ENCODE measurements at regions not wholly inside any gene's neighbourhood (a gene's known extent, or its start where the extent isn't known, plus 50 kb on each side); places are given as distances from the start of the nearest gene placed in this dataset.

GRCh38 chr21:15159382-15160020 is 94.7 kb upstream of the NRIP1 start:
- Mint-ChIP-seq H3K4me3 (no peak overlapping the region), H3K36me3 (no peaks in the 10 kb centered on the region), H3K27me3 (peaks cover 6% of the 10 kb centered on the region), H3K27ac (no peak overlapping the region), H3K9me3 (peaks cover 0 to 9% (median 4%) of the 10 kb centered on the region in 7 donors), H3K4me1 (no peaks in the 10 kb centered on the region)
- no peaks in the 10 kb centered on the region for H3K9me3 ChIP-seq (ENCODE audit: control insufficient read depth in 2 of 2, low read length in 2 of 2)
- H3K4me1 ChIP-seq (ENCODE audit: control insufficient read depth, insufficient read depth, low read length, poor library complexity, severe bottlenecking) = no peaks in the 10 kb centered on the region
- H3K27ac ChIP-seq (ENCODE audit: insufficient read depth, low read length, poor library complexity, severe bottlenecking) = no peak overlapping the region
- no peaks in the 10 kb centered on the region for H3K36me3 ChIP-seq (ENCODE audit: control insufficient read depth, insufficient read depth, low read length)
- H3K4me3 ChIP-seq (ENCODE audit: low read depth, low read length) = no peak overlapping the region
- H3K27me3 ChIP-seq (ENCODE audit: control insufficient read depth, insufficient read depth, low read length) = no peaks in the 10 kb centered on the region
- no peak for DNase-seq
- peak in 1 of 2 donors; percentile 34 for ATAC-seq (ENCODE audit: low read depth in 2 of 2)

- Histone ChIP-seq H3K27ac (ENCODE audit: insufficient read depth, low read length, poor library complexity, severe bottlenecking) (no peak overlapping the region), H3K27me3 (ENCODE audit: control insufficient read depth, insufficient read depth, low read length) (no peaks in the 10 kb centered on the region), H3K36me3 (ENCODE audit: control insufficient read depth, insufficient read depth, low read length) (no peaks in the 10 kb centered on the region), H3K4me1 (ENCODE audit: control insufficient read depth, insufficient read depth, low read length, poor library complexity, severe bottlenecking) (no peaks in the 10 kb centered on the region), H3K9me3 (ENCODE audit: control insufficient read depth in 2 of 2, low read length in 2 of 2) (no peaks in the 10 kb centered on the region), H3K4me3 (ENCODE audit: low read depth, low read length) (no peak overlapping the region)
- H3K4me1 Mint-ChIP-seq = no peaks in the 10 kb centered on the region
- H3K27ac Mint-ChIP-seq = no peak overlapping the region
- H3K36me3 Mint-ChIP-seq = no peaks in the 10 kb centered on the region
- no peak overlapping the region for H3K4me3 Mint-ChIP-seq
- ATAC-seq (ENCODE audit: low read depth in 2 of 2) (no peak), DNase-seq (no peak)
- peaks cover 0 to 10% (median 4%) of the 10 kb centered on the region in 7 donors for H3K9me3 Mint-ChIP-seq
- H3K27me3 Mint-ChIP-seq = peaks cover 6% of the 10 kb centered on the region
Measured at GRCh38 chr21:15160136-15160535, 95.3 kb upstream of the NRIP1 start.

GRCh38 chr21:15162921-15163320 is 98.1 kb upstream of the NRIP1 start:
- H3K27me3 ChIP-seq (ENCODE audit: control insufficient read depth, insufficient read depth, low read length) = no peaks in the 10 kb centered on the region
- no peaks in the 10 kb centered on the region for H3K9me3 ChIP-seq (ENCODE audit: control insufficient read depth in 2 of 2, low read length in 2 of 2)
- H3K36me3 ChIP-seq (ENCODE audit: control insufficient read depth, insufficient read depth, low read length) = no peaks in the 10 kb centered on the region
- DNase-seq = no peak
- H3K4me1 Mint-ChIP-seq = no peaks in the 10 kb centered on the region
- H3K4me3 Mint-ChIP-seq = no peak overlapping the region
- no peak overlapping the region for H3K4me3 ChIP-seq (ENCODE audit: low read depth, low read length)
- H3K27ac ChIP-seq (ENCODE audit: insufficient read depth, low read length, poor library complexity, severe bottlenecking) = no peak overlapping the region
- H3K36me3 Mint-ChIP-seq = no peaks in the 10 kb centered on the region
- H3K4me1 ChIP-seq (ENCODE audit: control insufficient read depth, insufficient read depth, low read length, poor library complexity, severe bottlenecking) = no peaks in the 10 kb centered on the region
- H3K9me3 Mint-ChIP-seq = peaks cover 0 to 6% (median 0%) of the 10 kb centered on the region in 7 donors
- peaks cover 6% of the 10 kb centered on the region for H3K27me3 Mint-ChIP-seq
- no peak for ATAC-seq (ENCODE audit: low read depth in 2 of 2)
- H3K27ac Mint-ChIP-seq = no peak overlapping the region

- DNase-seq (no peak), ATAC-seq (ENCODE audit: low read depth in 2 of 2) (no peak)
- Mint-ChIP-seq H3K27ac (no peak overlapping the region), H3K9me3 (peaks cover 0 to 6% (median 0%) of the 10 kb centered on the region in 7 donors), H3K4me3 (no peak overlapping the region), H3K36me3 (no peaks in the 10 kb centered on the region), H3K4me1 (no peaks in the 10 kb centered on the region), H3K27me3 (peaks cover 6% of the 10 kb centered on the region)
- no peaks in the 10 kb centered on the region for H3K9me3 ChIP-seq (ENCODE audit: control insufficient read depth in 2 of 2, low read length in 2 of 2)
- no peaks in the 10 kb centered on the region for H3K27me3 ChIP-seq (ENCODE audit: control insufficient read depth, insufficient read depth, low read length)
- H3K36me3 ChIP-seq (ENCODE audit: control insufficient read depth, insufficient read depth, low read length) = no peaks in the 10 kb centered on the region
- H3K4me1 ChIP-seq (ENCODE audit: control insufficient read depth, insufficient read depth, low read length, poor library complexity, severe bottlenecking) = no peaks in the 10 kb centered on the region
- H3K27ac ChIP-seq (ENCODE audit: insufficient read depth, low read length, poor library complexity, severe bottlenecking) = no peak overlapping the region
- H3K4me3 ChIP-seq (ENCODE audit: low read depth, low read length) = no peak overlapping the region
Measured at GRCh38 chr21:15164273-15164672, 99.5 kb upstream of the NRIP1 start.

- H3K27me3 ChIP-seq (ENCODE audit: control insufficient read depth, insufficient read depth, low read length) = no peaks in the 10 kb centered on the region
- no peak overlapping the region for H3K27ac ChIP-seq (ENCODE audit: insufficient read depth, low read length, poor library complexity, severe bottlenecking)
- ATAC-seq (ENCODE audit: low read depth in 2 of 2) (no peak), DNase-seq (no peak)
- no peak overlapping the region for H3K4me3 ChIP-seq (ENCODE audit: low read depth, low read length)
- Mint-ChIP-seq H3K27ac (no peak overlapping the region), H3K4me3 (no peak overlapping the region), H3K27me3 (peaks cover 6% of the 10 kb centered on the region), H3K36me3 (no peaks in the 10 kb centered on the region), H3K9me3 (peaks cover 0 to 2% (median 0%) of the 10 kb centered on the region in 7 donors), H3K4me1 (no peaks in the 10 kb centered on the region)
- no peaks in the 10 kb centered on the region for H3K4me1 ChIP-seq (ENCODE audit: control insufficient read depth, insufficient read depth, low read length, poor library complexity, severe bottlenecking)
- H3K9me3 ChIP-seq (ENCODE audit: control insufficient read depth in 2 of 2, low read length in 2 of 2) = no peaks in the 10 kb centered on the region
- no peaks in the 10 kb centered on the region for H3K36me3 ChIP-seq (ENCODE audit: control insufficient read depth, insufficient read depth, low read length)
Measured at GRCh38 chr21:15164678-15165303, 100.0 kb upstream of the NRIP1 start.

GRCh38 chr21:15170614-15171013 is 105.8 kb upstream of the NRIP1 start:
- H3K27ac ChIP-seq (ENCODE audit: insufficient read depth, low read length, poor library complexity, severe bottlenecking) = no peak overlapping the region
- H3K36me3 Mint-ChIP-seq = no peaks in the 10 kb centered on the region
- no peak for ATAC-seq (ENCODE audit: low read depth in 2 of 2)
- H3K27me3 Mint-ChIP-seq = no peaks in the 10 kb centered on the region
- H3K4me3 Mint-ChIP-seq = no peak overlapping the region
- H3K36me3 ChIP-seq (ENCODE audit: control insufficient read depth, insufficient read depth, low read length) = no peaks in the 10 kb centered on the region
- peaks cover 0 to 8% (median 0%) of the 10 kb centered on the region in 4 donors for H3K4me1 Mint-ChIP-seq
- H3K27ac Mint-ChIP-seq = no peak overlapping the region
- DNase-seq = no peak
- no peak overlapping the region for H3K4me3 ChIP-seq (ENCODE audit: low read depth, low read length)
- no peaks in the 10 kb centered on the region for H3K9me3 ChIP-seq (ENCODE audit: control insufficient read depth in 2 of 2, low read length in 2 of 2)
- H3K9me3 Mint-ChIP-seq = peaks cover 0 to 2% (median 0%) of the 10 kb centered on the region in 7 donors
- no peaks in the 10 kb centered on the region for H3K27me3 ChIP-seq (ENCODE audit: control insufficient read depth, insufficient read depth, low read length)
- H3K4me1 ChIP-seq (ENCODE audit: control insufficient read depth, insufficient read depth, low read length, poor library complexity, severe bottlenecking) = no peaks in the 10 kb centered on the region

- Mint-ChIP-seq H3K4me1 (peaks cover 0 to 8% (median 0%) of the 10 kb centered on the region in 4 donors), H3K27ac (no peak overlapping the region), H3K36me3 (no peaks in the 10 kb centered on the region), H3K27me3 (no peaks in the 10 kb centered on the region), H3K4me3 (no peak overlapping the region), H3K9me3 (peaks cover 0 to 1% (median 0%) of the 10 kb centered on the region in 7 donors)
- H3K27me3 ChIP-seq (ENCODE audit: control insufficient read depth, insufficient read depth, low read length) = no peaks in the 10 kb centered on the region
- H3K4me1 ChIP-seq (ENCODE audit: control insufficient read depth, insufficient read depth, low read length, poor library complexity, severe bottlenecking) = no peaks in the 10 kb centered on the region
- no peaks in the 10 kb centered on the region for H3K9me3 ChIP-seq (ENCODE audit: control insufficient read depth in 2 of 2, low read length in 2 of 2)
- no peak overlapping the region for H3K4me3 ChIP-seq (ENCODE audit: low read depth, low read length)
- DNase-seq = no peak
- ATAC-seq (ENCODE audit: low read depth in 2 of 2) = no peak
- H3K27ac ChIP-seq (ENCODE audit: insufficient read depth, low read length, poor library complexity, severe bottlenecking) = no peak overlapping the region
- no peaks in the 10 kb centered on the region for H3K36me3 ChIP-seq (ENCODE audit: control insufficient read depth, insufficient read depth, low read length)
Measured at GRCh38 chr21:15171546-15171945, 106.7 kb upstream of the NRIP1 start.

GRCh38 chr21:15172963-15173362 is 108.2 kb upstream of the NRIP1 start:
- H3K9me3 Mint-ChIP-seq = peaks cover 0 to 1% (median 0%) of the 10 kb centered on the region in 7 donors
- Histone ChIP-seq H3K9me3 (ENCODE audit: control insufficient read depth in 2 of 2, low read length in 2 of 2) (no peaks in the 10 kb centered on the region), H3K4me3 (ENCODE audit: low read depth, low read length) (no peak overlapping the region), H3K4me1 (ENCODE audit: control insufficient read depth, insufficient read depth, low read length, poor library complexity, severe bottlenecking) (no peaks in the 10 kb centered on the region), H3K27ac (ENCODE audit: insufficient read depth, low read length, poor library complexity, severe bottlenecking) (no peak overlapping the region), H3K27me3 (ENCODE audit: control insufficient read depth, insufficient read depth, low read length) (no peaks in the 10 kb centered on the region), H3K36me3 (ENCODE audit: control insufficient read depth, insufficient read depth, low read length) (no peaks in the 10 kb centered on the region)
- H3K27ac Mint-ChIP-seq = no peak overlapping the region
- ATAC-seq (ENCODE audit: low read depth in 2 of 2) (no peak), DNase-seq (no peak)
- H3K36me3 Mint-ChIP-seq = no peaks in the 10 kb centered on the region
- H3K4me3 Mint-ChIP-seq = no peak overlapping the region
- no peaks in the 10 kb centered on the region for H3K27me3 Mint-ChIP-seq
- H3K4me1 Mint-ChIP-seq = peaks cover 0 to 8% (median 0%) of the 10 kb centered on the region in 4 donors

Data from CD4-positive, CD25-positive, alpha-beta regulatory T cell (primary cell).